NCI-H1048 (cell line): ENCODE measurements at regions not wholly inside any gene's neighbourhood (a gene's known extent, or its start where the extent isn't known, plus 50 kb on each side); places are given as distances from the start of the nearest gene placed in this dataset.

Experiments used
- DNase-seq: peaks from one replicate; lab custom pipeline; 2025; lab: John Stamatoyannopoulos, UW

GRCh38 chr1:83813576-83813975 lies 185.4 kb downstream of the TTLL7 start:
- no peak for DNase-seq

DNA sequence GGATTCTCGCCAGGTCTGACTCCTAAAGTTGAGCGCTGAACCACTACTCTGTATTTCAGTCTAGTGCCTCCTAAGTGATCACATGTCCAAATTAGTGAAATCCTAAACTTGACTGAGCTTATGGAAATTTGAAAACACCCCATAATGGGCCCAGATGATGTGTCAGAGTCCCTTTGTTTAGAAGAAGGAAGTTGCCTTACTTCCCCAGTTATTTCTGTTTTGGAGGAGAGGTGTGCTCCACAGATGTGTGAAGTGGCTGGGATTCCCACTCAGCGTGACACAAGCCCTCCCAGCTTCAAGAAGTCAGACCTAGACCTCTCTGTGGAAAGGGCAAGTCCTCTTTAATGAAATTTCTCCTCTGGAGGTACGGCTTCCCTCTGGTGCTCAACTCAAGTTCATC lies 188.8 kb downstream of the TTLL7 start:
- DNase-seq, result no peak

DNA sequence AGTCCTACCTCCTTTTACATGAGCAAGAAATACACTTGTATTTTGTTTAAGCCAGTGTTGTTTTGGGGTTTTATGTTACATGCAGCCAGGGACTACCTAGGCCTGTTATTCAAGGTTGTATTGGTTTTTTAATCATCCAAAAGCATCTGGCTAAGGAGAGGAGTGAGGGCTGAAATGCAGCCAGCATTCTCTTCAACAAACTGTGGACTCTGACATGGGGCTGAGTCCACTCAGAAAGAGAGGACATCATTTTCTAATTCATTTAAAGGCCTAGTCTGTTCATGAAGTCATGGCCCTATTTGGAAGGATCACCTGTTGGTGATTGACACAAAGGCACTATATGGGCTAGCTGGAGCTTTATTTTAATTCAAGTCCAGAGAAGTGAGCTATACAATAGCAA lies 190.4 kb downstream of the TTLL7 start:
- DNase-seq, result no peak

DNA sequence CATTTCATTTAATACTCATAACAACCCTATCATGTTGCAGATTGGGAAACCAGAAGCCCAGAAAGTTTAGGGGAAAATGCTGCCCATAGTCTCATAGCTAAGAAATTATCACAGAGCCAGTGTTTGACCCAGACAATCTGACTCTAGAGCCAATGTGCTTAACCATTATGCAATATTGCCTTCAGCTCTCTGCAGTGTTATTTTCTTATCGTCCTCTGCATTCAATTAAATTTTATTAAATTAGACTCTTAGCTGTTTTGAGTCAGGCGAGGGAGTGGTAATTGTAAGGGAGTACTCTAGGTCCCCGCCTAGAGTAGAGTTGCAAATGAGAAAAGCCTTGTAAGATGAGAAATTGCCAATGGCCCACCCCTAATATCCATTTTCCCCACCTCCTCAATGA lies 191.1 kb downstream of the TTLL7 start:
- no peak for DNase-seq

GRCh38 chr1:83807231-83807630 lies 191.7 kb downstream of the TTLL7 start:
- DNase-seq, result no peak

DNA sequence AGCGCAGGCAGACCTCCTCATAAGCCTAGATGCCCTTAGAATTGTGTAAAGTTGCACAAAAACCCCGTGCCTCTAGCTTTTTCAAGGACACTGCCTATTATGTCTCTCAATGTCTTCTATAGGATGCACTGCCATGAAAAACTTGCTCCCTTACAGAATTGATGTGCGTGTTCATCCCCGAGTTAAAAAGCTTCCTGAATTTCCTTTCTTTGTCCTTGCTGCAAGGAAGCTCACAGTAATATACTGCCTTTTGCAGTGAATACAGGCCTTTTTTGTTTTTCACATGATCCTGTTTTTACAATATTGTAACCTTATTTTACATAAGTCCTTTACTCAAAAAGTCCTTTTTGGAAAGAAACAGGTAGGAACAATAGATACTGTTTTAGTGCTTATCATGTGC lies 193.0 kb downstream of the TTLL7 start:
- no peak for DNase-seq

DNA sequence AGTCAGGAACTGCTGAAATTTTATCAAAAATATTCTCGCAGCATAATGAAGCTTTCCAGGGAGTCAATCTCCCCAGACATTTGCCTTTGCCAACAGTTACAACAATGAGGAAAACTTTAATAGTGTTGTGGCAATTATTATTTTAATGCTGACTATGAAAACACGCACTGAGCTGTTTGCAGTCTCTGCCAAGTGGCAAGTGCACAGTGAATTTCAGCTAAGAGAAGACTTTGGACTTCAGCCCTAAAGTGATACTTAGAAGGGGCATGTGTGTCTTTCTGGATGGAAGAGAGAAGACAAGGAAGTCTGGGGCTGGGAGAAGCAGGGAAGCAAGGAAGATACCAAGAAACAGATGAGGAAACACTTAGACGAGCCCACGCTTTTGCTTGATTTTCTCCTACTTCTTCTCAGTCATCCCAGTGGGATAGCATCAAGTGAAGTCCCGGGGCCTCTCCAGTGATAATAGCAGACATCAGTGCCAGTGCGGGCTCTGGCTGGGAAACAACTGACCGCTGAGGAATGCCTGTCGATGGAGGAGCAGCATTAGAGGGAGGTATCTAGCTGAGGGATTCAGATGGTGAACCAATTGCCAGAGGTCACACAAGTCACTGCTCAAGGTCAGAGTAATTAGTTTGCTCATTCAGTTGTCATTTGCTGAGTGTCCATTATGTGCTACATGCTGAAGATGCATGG lies 196.3 kb downstream of the TTLL7 start:
- DNase-seq, result no peak

DNA sequence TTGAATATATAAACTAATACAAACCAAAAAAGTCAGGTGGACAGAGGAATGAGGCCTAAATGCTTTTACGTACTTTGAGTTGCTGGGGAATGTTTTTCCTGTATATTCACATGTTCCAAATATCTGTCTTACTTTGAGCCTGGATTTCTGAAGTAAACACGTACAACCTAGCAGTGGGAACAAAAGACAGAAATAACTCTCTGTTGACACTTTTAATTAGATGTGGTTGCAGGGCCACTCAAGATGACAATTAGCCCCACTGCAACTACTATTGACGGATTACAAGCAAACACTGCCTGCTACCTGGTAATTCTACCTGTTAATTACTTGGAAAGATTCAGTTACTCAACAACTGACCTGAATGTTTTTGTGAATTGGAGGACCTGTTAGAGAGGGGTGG lies 196.9 kb downstream of the TTLL7 start:
- DNase-seq, result no peak

GRCh38 chr1:83800066-83800465 lies 198.9 kb downstream of the TTLL7 start:
- DNase-seq, result no peak

- no peak for DNase-seq
Observed at GRCh38 chr1:83799594-83799993, 199.3 kb downstream of the TTLL7 start.

DNA sequence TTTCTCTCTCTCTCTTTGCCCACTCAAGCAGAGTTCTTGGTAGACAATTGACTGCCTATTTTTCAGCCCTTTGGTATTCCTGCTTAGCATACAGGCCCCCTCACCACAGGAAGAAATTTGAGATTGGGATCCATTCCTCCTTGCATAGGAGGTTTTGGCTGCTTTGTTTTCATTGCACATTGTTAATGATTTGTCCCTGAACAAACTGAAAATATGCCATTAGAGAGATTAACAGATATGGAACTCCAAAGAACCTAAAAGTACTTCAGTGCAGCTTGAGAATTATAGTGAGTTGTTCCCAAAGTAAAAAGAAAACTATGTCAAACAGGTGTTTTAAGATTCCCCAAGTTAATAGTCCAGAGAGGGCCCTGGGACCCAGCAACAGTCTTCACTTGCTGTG lies 200.0 kb downstream of the TTLL7 start:
- DNase-seq, result no peak

DNA sequence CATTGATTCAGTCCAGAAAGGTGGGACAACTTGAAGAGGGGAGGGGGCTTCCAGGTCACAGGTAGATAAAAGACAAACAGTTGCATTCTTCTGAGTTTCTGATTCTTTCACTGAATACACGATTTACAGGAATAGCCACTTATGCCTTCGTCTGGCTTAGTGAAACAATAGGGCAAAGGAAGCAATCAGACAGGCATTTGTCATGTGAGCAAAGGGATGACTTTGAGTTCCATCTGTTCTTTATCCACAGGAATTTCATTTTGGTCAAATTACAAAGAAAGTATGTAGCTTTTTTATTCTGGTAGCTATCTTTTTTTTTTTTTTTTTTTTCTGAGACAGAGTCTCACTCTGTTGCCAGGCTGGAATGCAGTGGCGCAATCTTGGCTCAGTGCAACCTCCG lies 202.5 kb downstream of the TTLL7 start:
- DNase-seq, result no peak

- no peak for DNase-seq
Observed at GRCh38 chr1:83794384-83794783, 204.5 kb downstream of the TTLL7 start.

DNA sequence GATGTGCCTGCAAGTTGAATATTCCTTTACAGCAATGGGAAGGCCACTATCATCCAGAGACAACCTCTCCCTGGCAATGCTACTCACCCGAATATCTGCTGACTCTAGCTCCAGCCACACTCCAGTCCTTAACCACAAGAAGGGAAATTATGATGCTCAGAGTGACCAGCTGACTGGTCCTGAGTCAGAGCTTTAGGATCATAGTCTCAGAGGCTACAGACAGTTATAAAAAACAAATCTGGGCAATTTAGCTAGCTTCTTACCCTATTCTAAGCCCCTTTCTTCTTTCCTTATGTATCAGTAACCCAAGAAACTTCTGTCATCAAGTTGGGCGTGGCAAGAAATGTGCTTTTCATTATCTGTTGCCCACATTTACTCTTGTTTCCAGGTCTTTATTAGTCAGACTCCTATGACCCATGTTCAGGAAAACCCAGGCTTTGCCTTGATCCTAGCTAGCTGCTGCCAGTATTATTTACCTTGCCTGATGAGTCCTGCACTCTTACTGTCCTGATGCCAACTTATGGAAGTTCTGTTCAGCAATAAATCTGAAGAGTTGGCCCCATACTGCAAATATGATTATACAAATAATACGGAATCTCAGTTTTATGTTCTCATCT lies 207.0 kb downstream of the TTLL7 start:
- no peak for DNase-seq

GRCh38 chr1:83790446-83790845 lies 208.5 kb downstream of the TTLL7 start:
- no peak for DNase-seq

DNA sequence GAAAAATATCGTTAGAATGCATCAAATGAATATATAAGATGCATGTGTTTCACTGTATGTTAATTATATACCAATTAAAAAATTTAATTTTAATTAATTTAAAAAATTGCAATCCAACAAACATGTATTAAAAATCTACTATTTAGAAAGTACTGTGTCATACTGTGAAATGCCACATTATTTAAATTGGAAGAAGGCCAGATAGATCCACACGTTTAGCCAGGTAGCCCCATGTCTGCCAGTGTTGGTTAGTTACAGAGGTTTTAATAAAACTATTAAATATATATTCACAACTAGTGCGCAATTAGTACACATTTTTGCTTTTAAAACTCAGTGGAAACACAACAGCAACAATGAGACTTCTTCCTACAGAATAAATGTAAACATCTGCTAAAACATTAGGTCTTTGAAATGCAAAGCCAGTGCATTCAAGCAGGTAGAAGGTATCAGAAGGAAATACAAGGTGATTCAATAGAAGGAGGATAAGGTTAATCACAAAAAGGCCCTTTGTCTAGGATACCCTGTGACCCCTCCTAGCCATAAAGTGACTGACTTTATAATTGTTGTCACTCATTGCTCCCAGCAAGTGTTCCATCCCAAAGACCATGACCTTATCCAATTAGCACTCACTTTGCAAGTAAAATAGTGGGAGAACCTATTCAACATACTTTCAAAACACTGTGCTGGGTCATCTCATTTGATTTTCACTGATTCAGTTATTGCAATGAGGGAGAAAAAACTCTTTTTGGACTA lies 211.5 kb downstream of the TTLL7 start:
- no peak for DNase-seq

DNA sequence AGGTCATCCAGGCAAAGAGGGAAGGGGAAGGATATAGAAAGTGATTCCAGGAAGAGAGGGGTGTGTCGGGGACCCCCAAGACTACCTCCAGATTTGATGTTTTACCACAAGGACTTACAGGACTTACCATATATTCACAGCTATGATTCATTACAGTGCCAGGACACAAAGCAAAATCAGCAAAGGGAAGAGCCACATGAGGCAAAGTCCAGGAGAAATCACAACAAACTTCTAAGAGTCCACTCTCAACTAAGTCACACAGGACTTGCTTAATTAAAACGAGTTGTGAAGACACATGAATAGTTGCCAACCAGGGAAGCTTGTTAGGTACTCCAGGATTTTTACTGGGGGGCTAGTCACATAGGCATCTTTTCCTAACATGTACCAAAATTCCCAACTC lies 217.3 kb downstream of the TTLL7 start:
- no peak for DNase-seq

DNA sequence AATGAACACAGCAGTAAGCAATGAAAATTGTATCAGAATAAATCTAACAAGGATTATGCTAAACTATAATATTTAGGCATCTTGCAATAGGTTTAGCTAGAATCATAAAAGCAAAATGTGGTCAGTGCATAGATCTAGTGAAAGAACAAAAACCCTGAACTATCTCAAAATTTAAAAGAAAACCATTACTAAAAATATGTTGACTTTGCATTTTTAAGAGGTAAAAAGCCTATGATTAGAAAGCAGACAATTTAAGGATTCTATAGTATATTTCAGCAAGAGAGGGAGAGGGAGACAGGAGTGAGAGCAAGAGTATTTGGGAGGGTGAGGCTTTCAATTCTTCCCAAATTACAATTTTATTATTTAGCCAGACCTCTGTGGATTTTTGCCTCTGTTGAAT lies 219.4 kb downstream of the TTLL7 start:
- no peak for DNase-seq

GRCh38 chr1:83777758-83778101 lies 221.2 kb downstream of the TTLL7 start:
- DNase-seq, result no peak

DNA sequence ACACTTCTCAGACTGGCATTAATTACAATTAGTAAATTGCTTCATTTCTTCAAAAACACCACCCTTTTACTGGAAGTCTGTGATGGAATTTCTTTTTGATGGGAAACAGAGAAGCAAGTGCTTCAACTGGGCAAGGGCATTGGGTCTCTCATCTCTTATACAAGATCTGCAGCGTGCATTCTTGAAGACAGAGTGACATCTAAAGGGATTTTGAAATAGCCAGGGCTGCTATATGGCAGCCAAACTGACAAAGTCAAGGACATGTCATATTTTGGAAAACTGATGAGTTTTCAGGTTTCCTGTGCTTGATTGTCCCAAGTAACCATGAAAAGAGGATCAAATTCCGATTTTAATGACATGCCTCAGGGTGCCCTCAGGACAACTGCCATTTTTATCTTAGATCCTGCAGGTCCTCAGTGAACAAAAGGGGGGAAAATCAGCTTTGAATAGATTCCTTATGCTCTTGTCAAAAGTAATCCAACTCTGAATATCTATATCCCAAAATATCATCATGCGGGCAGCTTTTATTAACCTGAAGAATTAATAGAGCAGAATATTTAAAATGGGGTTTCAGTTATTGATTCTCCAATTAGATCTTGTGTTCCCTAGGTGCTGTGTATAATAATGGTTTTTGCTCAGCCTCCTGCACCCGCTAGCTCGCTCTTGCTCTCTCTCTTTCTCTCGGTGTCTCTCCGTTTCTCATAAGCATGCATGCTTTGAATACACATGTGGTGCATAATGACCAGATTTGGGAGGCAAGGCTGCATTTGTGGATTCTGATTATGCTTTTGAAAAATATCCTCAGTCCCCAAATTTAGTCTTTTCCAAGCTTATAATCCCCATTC lies 221.8 kb downstream of the TTLL7 start:
- DNase-seq, result no peak

- DNase-seq, result no peak
Observed at GRCh38 chr1:83775977-83776603, 222.8 kb downstream of the TTLL7 start.

DNA sequence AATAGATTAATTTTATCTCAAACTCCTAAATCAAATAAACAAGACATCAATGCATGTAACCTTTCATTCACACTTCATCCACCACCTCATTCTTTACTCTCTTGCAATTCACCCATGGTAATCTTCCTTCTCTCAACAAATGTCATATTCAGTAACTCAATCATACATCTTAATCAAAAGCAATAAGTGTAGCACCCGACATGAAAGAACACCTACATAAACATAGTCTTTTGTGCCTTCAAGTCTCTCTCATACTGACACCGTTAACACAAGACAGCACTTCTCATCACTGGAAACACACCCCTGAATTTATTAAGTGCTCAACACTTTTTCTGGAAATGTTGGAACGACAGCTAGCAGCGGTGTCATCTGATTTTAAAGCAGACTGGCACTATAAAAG lies 225.9 kb downstream of the TTLL7 start:
- DNase-seq, result no peak
